Fibroblast of skin of scalp (primary cell): ENCODE measurements at regions not wholly inside any gene's neighbourhood (a gene's known extent, or its start where the extent isn't known, plus 50 kb on each side); places are given as distances from the start of the nearest gene placed in this dataset.

Experiments
- DNase-seq: peaks from one replicate; pipeline ENCODE4 v3.0.0-alpha.2; 2013

DNA sequence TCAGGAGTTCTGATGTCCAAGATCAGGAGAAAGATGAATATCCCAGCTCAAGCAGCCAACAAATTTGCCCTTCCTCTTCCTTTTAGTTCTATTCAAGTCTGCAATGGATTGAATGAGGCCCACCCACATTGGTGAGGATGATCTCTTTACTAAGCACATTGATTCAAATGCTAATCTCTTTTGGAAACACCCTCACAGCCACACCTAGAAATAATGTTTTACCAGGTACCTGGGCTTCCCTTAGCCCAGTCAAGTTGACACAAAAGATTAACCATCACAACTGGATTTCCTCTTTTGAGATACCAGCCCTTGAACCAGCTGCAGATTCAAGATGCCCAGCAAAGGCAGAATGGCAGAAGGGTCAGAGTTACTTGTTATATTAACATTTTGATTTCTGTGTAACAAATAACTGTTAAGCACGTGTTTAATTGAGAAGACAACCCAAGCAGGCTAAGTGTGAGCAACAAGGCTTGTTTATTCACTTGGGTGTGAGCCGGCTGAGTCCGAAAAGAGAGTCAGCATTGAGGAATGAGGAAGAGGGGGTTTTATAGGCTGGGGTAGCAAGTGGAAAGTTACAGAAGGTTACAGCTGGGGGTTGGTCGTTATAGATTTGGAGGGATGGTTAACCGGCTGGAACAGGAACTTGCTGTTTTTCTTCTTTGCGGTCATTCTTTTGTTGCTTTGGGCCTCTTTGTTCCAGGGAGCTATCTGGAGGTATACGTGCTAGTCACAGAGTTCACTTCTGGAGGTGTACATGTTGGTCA, 180.3 kb downstream of the EMP1 start:
- peak; percentile 9 for DNase-seq

DNA sequence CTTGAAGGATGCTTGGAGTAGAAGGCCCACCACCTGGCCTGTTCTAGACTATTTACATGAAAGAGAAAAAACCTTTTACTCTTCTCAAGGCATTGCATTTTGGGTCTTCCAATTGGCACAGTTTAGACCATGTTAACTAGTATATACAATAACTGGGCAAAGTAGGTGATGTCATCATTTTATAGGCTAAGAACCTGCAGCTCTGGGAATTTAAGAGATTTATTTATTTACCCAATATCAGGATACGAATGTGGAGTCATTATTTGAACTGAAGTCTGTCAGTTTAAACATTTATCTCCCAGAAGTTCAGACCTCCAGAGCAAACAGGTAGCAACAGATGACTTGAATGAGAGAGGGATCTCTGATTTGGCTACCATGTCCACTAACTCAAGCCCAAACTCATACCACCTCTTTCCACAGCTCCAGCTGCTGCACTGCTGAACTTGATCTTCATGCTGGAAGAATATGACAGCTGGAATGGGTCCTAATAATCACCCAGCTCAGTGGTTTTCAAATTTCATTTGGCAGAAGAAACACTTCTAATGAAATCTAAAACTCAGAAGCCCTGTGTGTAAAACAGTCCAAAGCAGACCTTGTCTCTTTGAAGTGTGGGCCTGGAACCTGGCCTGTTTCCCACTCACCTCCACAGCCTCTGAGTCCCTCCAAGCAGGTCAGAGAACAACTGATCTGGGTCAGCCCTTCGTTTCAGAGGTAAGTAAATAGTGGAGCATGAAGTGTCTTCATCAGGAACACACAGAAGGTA, 179.2 kb downstream of the EMP1 start:
- no peak for DNase-seq

DNA sequence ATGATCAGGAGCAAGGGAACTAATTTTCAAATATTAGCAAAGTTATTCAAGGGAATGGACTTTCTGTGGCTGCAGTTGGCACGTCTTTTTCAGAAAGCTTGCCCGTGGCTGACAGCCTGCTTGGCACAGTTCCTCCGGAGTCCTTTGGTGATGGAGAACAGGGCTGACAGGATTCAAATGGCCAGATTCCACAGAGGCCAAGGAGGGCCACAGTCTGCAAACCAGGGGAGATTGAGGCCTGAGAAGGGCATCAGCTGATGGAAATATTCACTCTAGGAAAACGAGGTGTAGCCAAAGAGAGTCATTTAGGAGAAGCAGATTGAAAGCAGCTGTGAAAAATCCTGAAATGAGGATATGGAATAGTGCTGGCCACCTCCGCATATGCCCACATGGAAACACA, 178.3 kb downstream of the EMP1 start:
- no peak for DNase-seq

DNA sequence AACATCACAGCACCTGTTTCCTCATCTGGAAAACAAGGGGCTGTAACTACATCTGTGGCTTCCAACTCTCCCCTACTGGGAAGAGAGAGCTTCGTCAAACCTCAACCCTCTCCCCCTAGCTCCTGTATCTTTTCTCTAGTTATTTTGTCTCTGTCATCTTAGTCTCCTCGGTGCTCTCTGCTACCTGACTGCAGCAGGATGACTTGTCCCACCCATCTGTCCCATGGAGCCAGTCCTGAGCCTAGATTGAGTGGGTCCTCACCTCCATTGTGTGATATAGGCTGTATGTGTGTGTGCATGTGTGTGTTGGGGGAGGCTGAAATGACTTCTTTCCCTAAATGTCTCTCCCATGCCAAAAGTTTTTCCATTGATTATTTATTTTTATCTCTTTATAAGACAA, 177.3 kb downstream of the EMP1 start:
- DNase-seq, result no peak

DNA sequence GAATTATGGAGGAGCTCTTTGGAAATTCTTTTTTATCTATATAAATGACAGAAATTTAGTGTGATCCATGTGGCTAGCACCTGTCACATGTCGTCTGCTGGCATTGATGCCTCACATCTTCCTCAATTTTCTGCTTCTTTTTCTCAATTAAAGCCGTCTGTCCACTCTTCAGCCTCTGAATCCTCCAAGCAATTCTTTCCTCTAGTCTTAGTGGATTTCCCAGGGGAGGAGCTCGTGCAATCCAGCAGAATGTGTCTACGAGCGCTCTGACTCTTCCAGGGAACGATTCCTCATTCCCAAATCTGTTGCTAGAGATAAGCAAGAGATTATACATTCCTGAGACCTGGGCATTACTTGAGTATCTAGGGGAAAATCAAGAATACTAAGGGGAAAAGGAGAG, 176.6 kb downstream of the EMP1 start:
- peak; percentile 40 for DNase-seq

DNA sequence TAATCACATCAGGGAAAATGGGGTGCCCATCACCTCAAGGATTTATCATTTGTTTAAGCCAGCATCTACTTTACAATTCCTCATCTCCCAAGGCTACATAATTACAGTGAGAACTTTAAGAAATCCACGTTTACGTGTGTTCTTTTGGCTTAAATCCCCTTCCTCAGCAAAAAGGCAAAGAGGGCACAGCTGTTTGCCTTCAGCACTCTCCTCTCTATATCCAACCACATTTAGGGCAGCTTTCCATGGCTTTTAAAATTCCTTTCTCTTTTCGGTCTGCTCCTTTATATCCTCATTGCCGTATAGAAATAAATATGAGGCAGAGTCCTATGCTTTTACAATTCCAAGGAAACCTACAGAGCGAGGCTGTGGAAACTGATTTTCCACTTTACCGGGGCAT, 175.9 kb downstream of the EMP1 start:
- no peak for DNase-seq

DNA sequence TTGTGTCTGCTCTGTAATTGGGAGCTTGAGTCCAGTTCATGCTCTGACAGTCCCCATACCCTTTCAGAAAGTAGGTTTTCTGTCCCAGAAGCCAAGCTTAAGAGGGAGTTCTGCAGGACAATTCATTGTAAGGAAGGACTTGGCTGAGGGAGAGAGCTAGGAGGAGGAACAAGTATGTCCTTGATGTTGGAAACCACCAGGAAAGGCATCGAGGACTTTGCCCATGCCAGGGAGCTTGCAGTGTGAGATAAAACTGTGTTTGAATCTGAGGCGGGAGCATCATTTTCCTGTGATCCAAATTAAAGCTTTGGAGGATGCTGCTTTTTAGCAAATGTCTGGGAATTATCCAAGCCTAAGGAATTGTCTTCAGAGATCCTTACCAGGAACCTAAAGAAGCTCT, 175.3 kb downstream of the EMP1 start:
- no peak for DNase-seq

DNA sequence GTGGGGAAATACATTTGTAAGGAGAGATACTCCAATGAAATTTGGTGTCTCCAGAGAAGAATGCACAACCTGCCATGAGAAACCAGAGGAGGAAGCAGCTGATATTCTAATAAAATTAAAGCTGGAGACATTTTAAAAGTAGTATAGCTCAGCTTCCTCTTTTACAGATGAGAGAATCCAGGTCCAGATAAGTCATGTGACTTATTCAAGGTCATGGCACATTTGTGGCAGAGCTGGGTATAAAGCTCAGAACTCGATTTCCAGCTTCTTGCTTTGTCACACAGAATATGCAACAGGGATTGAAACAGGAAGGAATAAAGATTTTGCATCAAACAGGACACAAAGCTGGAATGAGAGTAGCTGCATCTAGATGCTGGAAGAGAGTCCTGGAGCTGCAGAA, 174.8 kb downstream of the EMP1 start:
- no peak for DNase-seq

DNA sequence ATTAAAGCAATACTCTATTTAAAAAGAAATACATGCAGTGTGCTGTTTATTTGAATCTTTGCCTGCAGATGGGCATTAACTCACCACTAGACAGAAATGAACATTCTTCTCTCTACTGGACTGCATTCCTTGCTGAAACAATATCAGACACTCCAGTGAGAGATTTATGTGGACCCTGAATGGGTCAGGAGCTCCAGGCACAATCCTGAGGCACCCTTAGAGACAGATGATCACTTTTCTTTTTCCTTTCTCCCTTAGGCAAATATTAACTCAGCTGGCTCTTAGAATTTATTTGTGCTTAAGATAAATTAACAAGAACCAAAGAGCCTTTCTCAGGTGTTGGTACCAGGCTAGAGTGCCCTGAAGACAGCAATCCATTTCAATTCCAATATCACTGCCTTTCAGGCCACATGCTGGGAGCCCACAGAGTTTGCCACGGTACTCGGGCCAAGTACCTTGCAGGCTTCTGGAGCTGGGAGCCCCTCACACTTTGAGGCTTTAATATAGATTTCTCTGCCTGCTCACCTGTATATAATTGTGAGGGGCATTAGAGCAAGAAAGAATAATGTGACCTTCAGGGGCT, 173.0 kb downstream of the EMP1 start:
- DNase-seq, result no peak

DNA sequence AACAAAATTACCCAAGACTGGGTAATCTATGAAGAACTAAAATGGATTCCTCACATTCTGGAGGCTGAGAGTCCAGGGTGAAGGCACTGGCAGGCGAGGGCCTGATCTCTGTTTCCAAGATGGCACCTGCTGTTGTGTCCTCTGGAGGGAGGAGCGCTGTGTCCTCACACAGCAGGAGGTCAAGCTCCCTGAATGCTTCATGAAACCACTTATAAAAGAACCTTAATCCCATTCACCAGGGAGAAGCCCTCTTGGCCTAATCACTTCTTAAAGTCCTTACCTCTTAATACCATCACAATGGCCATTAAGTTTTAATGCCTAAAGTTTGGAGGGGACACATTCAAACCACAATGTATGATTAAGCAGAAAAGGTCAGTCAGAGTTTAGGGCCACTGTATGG, 172.4 kb downstream of the EMP1 start:
- DNase-seq, result no peak

DNA sequence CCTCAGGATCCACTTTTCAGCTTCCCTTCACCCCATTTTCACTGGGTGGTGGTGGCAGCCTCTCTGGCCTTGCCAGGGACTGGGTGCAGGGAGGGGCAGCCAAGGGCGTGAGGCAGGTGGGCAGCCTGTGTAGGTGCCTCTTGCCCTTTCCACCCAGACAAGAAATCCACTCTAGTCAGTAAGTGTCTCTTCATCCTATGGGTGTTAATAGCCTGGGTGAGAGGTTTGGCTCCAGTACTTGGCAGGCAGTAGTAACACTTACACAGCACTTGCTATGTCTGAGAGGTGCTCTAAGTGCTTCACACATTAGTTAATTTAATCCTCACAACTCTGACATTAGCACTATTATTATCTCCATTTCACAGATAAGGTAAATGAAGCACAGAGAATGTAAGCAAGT, 171.9 kb downstream of the EMP1 start:
- DNase-seq, result no peak

DNA sequence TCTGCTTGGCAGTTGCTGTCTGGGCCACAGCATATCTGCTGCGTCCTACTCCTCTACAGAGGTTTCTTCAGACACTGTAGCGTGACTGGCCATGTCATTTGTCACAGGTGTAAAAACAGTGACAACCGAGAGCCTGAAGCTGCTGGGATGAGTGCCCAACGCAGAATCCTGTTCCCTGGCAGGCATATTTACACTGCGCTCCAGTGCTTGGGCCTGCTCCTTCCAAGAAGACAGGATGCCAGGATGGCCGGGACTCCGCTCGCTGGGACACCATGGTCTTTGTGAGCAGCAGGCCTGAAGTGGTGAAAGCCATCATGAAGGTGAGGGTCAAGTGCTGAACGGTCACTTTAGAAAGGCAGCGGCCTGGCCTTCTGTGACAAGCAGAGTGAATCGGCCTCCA, 171.4 kb downstream of the EMP1 start:
- DNase-seq, result no peak

DNA sequence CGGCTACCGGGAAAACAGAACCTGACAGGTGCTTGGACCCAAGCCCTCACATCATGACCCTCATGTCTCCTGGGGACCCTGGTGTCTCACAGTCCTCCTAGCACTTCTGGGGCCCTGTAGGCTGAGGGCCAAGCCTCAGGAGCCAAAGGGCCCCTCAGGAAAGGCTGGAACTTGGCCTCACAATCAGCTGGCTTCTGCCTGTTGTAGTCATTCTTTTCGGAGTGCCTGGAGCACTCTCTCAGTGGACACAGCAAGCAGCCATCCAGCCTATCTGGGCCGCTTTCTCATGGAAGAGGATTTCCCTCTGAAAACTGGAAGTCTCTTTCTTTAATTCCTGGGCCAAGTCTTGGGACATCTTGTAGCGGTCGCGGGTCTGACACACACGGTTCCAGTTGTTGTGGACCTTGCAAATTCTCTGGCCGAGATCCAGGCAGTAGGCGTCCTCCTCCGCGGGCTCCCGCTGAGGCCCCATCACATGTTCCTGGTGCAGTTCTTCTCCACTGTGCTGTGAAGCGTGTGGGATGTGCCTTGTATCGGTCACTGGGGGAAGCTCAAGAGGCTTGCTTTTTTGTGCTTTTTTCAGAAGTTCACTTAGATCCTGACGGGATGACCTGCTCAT, 169.3 kb downstream of the EMP1 start:
- DNase-seq, result no peak

DNA sequence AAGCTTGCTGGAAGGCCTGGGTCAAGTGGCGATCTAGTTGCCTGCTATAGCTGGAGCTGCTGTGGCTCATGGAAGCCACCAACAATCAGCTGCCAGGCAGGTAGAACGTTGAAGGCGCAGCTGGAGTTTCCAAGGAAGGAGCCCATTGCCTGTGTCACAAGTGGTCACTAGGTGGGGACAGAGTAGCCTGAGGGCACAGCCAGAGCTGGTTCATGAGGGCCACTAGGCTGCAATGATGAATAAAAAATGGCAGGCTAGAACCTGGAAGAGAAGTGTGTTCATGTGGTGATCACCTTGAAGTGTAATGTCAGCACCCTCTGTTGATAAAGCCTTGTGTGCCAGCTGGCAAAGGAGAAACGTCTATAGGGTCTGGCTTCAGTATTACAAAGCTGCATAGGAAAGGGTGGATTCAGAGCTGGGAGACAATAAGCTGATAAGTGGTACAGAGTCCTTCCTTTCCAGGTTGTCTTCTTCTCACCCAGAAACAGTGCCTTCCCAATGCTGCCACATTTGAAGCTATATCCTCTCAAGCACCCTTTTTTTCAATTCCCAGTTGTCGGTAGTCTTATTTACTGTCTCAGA, 165.8 kb downstream of the EMP1 start:
- DNase-seq, result peak; percentile 62

DNA sequence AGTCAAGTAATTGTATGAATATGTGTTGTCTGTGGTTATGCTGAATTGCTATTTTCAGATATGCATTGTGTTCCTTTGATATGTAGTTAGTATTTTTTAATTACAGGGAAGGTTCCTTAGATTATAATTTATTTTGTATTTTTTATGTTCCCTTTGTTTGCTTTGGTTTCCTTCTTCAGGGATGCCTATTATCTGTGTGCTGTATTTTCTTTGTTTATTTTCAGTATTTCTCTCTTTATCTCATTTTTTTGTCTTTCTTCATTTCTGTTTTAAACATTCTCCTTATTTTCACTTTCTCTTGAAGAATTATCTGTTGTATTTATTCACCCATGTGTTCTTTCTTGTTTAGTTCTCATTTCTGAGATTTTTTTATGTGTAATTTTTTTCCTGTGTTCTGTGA, 163.1 kb downstream of the EMP1 start:
- DNase-seq, result no peak

DNA sequence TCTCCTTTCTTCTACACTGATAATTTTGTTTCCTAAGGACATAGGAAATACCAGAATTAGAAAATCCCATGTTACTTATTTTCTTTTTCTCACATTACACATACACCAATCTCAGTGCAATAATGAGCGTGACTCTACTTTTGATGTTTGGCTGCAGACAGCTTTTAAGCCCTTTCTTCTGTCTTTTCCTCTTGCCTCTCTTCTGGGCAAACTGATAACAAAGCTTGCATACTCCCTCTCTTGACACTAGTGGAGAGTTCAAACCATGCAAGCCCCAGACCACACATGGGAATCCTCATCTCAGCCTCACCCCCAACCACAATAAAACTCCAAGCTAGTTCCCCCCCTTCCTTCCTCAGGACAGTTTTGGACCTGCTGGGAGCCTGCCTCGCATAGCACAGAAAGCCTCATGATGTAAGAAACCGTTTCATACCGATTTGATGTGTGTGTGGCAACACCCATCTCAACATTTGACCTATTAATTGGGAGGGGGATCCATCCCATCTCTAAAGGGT, 161.9 kb downstream of the EMP1 start:
- DNase-seq, result no peak

DNA sequence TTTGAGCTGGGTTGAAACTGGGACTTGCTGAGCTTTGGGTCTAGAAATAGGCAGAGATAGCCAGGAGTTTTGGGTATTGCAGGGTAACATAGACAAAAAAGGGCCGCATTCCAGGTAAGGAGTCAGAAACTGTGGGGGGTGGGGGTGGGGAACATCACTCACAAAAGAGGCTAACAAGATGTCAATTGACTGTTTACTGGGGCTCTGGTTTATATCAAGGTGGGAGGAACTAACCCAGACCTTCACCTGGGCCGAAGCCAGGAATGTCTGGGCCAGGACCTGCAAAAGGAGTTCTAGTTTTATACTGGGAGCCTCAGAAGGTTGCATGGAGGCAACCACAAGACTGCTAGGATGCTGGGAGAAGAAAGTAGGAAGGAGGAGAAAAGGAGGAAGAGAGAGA, 154.4 kb downstream of the EMP1 start:
- DNase-seq, result no peak

DNA sequence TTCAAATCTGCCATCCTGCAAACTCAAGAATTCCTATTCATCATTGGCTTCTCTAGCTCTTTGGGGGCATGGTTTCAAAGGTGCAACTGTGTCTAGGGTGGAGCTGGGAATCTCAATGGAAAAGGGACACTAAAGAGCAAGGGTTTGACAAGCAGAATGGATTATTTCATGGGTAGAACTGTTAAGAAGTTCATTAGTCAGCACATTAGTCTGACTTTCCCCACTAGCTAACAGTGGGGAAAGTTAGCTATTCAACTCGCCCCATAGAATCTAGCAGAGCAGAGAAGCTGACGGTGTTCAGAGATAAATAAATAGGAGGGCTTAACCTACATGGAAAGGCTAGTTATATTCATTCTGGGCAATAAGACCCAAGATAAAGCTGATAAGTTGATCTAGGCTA, 153.9 kb downstream of the EMP1 start:
- no peak for DNase-seq

DNA sequence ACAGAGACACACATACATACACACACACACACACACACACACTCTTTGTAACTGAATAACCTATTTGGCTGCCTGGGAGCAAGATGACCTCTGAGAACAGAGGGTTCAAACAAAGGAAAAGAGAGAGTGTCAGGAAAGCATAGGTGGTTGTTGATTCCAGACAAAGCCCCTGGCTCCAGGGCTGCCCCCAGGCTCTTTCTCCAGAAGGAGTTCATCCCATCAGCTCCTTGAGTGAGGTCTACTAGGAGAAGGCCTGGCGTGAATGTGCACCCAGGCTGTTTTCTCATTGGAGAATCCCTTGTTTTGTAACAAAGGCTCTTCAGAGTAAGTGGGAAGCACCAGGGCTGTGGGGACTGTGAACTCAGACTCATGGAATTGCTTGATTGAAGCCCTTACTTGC, 151.9 kb downstream of the EMP1 start:
- no peak for DNase-seq

DNA sequence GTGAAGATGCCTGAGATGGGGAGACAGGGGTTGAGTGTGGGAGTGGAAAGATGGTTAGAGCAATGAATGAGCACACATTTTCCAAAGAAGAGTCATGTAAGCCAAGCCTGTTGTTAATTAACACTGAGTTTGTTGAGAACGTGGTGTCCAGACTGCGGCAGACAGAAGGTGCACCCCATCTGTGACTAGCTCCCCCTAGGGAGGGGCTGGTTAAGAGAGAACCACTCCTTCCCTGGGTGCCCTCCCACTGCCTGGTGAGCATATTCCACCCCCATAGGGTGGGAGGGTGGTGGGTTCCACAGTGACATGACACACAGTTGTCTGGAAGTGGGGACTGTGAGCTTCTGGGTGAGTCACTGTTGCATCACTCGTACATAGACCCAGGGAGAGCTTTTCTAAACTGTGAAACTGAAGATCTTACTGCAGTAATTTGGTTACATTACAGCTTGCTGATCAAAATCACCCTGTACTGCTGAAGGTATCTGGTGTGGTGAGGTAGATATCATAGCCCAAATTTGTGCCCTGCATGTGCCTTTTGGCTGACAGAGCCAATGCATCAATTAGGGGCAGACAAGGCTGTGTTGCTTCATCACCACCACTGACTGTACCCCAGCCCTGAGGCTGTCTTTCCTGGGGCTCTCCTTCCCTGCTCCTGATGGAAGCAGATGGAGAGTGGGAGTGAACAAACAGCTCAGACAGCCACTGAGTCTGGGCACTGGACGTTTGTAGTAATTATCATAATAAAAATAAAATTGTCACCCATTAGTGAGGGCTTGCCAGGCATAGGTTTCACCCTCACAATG, 150.9 kb downstream of the EMP1 start:
- peak; percentile 99 for DNase-seq

DNA sequence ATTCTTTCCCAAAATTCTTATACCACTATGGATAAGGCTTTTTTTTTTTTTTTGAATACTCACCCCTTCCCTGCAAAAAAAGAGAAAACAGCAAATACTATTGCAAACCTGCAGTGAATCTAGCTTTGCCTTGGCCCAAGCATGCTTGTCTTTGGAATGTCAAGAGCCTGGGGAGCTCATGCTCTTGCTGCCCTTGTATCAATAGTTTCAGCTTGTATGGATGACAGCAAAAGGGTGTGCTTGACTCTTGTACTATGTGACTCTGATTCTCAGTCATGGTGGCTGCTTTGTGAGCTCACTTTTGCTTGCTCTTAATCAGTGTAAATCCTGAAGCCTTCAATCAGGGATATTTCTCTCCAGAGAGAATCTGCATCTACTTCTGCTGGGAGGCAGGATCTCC, 149.2 kb downstream of the EMP1 start:
- no peak for DNase-seq

DNA sequence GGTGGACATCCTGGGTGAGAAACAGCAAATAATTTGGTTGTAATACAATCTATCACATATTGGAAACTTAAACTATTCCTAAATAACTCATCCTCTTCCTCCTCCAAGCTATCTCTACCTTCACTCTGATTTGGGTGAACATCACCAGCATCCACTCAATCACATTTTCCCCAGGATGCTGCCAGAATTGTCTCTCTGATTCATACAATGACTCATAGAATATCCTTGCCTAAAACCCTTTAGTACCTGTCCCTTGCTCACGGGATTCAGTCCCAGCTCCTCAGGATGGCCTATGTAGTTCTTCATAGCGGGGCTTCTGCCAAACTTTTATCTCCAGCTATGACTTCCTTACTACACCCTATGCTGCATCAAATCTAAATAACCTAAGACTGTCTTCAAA, 146.8 kb downstream of the EMP1 start:
- DNase-seq, result no peak
